MM.1S (cell line): ENCODE measurements at regions not wholly inside any gene's neighbourhood (a gene's known extent, or its start where the extent isn't known, plus 50 kb on each side); places are given as distances from the start of the nearest gene placed in this dataset.

Source experiments
- DNase-seq: peaks from one replicate; pipeline ENCODE4 v3.0.0-alpha.2; 2015
- H2AFZ ChIP-seq: fragments of 300-600 bp; sonication (generic); 2 replicates; pipeline ENCODE4 v1.6.0; 2016; ENCODE audit warnings: antibody characterized with exemption, low read length
- H3F3A ChIP-seq: fragments of 300-600 bp; sonication (generic); 2 replicates; pipeline ENCODE4 v1.6.1; 2016; ENCODE audit warnings: mild to moderate bottlenecking, antibody characterized with exemption, low read length, moderate library complexity, mixed read lengths; ENCODE audit not compliant: insufficient read depth
- H3K27ac ChIP-seq: fragments of 300-600 bp; sonication (generic); 2 replicates; pipeline ENCODE4 v1.5.1; 2016; ENCODE audit warnings: mild to moderate bottlenecking, low read length
- H3K27me3 ChIP-seq: fragments of 300-600 bp; sonication (generic); replicated peaks from 2 replicates; pipeline ENCODE4 v1.6.0; 2016; ENCODE audit warnings: low read length; ENCODE audit not compliant: insufficient read depth
- H3K36me3 ChIP-seq: fragments of 300-600 bp; sonication (generic); replicated peaks from 2 replicates; pipeline ENCODE4 v1.6.1; 2016; ENCODE audit warnings: mild to moderate bottlenecking, low read length, mixed read lengths; ENCODE audit not compliant: insufficient read depth
- H3K4me1 ChIP-seq: fragments of 300-600 bp; sonication (generic); 2 replicates; pipeline ENCODE4 v1.6.1; 2016; ENCODE audit warnings: low read length, mixed read lengths
- H3K4me2 ChIP-seq: fragments of 300-600 bp; sonication (generic); 2 replicates; pipeline ENCODE4 v1.6.0; 2016; ENCODE audit warnings: low read depth, low read length
- H3K4me3 ChIP-seq: fragments of 300-600 bp; sonication (generic); 2 replicates; pipeline ENCODE4 v1.5.1; 2016; ENCODE audit warnings: low read length, mixed read lengths
- H3K79me2 ChIP-seq: fragments of 300-600 bp; sonication (generic); 2 replicates; pipeline ENCODE4 v1.6.1; 2016; ENCODE audit warnings: mixed run types, low read length, mixed read lengths
- H3K9ac ChIP-seq: fragments of 300-600 bp; sonication (generic); 2 replicates; pipeline ENCODE4 v1.6.1; 2016; ENCODE audit warnings: low read length, mixed read lengths
- H3K9me2 ChIP-seq: fragments of 300-600 bp; sonication (generic); replicated peaks from 2 replicates; pipeline ENCODE4 v1.6.1; 2016; ENCODE audit warnings: mild to moderate bottlenecking, low read length, mixed read lengths; ENCODE audit not compliant: insufficient read depth
- H3K9me3 ChIP-seq: fragments of 300-600 bp; sonication (generic); replicated peaks from 2 replicates; pipeline ENCODE4 v1.6.1; 2016; ENCODE audit warnings: mild to moderate bottlenecking, low read length, mixed read lengths; ENCODE audit not compliant: insufficient read depth
- H4K20me1 ChIP-seq: fragments of 300-600 bp; sonication (generic); 2 replicates; pipeline ENCODE4 v1.6.1; 2016; ENCODE audit warnings: mild to moderate bottlenecking, low read length, moderate library complexity, mixed read lengths; ENCODE audit not compliant: insufficient read depth
- EZH2 ChIP-seq: fragments of 300-600 bp; sonication (generic); optimal IDR thresholded peaks from 2 replicates; pipeline ENCODE3; 2017; ENCODE audit warnings: low read depth, mild to moderate bottlenecking, antibody characterized with exemption, low read length, mixed read lengths
- EZH2phosphoT487 ChIP-seq: fragments of 300-600 bp; sonication (generic); IDR thresholded peaks from 2 replicates; pipeline ENCODE4 v1.6.1; 2018; ENCODE audit warnings: antibody characterized with exemption, low read length
- TF ChIP-seq, protein P1 (sequence below): fragments of 300-600 bp; sonication (generic); IDR thresholded peaks from 2 replicates; pipeline ENCODE4 v1.5.1; 2016; ENCODE audit warnings: antibody characterized with exemption, low read length, mixed read lengths

DNA sequence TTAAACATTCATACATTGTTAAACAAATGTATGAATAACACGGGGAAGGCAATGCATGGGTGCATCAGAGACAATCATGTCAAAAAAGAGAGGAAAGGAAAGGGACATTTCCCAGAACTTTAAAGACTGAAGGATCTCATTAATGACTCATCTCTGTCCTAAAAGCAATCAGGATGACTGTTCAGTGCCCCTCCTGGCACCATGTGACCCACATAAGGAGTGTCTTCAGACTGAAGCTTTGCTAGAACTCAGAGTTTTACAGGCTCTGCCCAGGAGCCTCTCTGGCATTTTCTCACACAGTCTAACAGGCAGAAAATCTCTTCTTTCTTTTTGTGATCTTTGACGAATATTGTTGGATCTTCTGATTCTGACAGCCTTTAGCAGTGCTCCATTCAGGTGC lies 315.3 kb downstream of the OTUD1 start:
- no peak overlapping the region for H3K4me3 ChIP-seq
- no peaks in the 10 kb centered on the region for H3K36me3 ChIP-seq
- H3K4me1 ChIP-seq: no peaks in the 10 kb centered on the region
- H2AFZ ChIP-seq: no peak overlapping the region
- no peaks in the 10 kb centered on the region for H4K20me1 ChIP-seq
- no peaks in the 10 kb centered on the region for H3K9me3 ChIP-seq
- no peaks in the 10 kb centered on the region for H3K9me2 ChIP-seq
- no peak overlapping the region for H3K4me2 ChIP-seq
- H3K79me2 ChIP-seq: no peaks in the 10 kb centered on the region
- no peak for DNase-seq
- H3K27ac ChIP-seq: no peak overlapping the region
- TF ChIP-seq, protein P1, sequence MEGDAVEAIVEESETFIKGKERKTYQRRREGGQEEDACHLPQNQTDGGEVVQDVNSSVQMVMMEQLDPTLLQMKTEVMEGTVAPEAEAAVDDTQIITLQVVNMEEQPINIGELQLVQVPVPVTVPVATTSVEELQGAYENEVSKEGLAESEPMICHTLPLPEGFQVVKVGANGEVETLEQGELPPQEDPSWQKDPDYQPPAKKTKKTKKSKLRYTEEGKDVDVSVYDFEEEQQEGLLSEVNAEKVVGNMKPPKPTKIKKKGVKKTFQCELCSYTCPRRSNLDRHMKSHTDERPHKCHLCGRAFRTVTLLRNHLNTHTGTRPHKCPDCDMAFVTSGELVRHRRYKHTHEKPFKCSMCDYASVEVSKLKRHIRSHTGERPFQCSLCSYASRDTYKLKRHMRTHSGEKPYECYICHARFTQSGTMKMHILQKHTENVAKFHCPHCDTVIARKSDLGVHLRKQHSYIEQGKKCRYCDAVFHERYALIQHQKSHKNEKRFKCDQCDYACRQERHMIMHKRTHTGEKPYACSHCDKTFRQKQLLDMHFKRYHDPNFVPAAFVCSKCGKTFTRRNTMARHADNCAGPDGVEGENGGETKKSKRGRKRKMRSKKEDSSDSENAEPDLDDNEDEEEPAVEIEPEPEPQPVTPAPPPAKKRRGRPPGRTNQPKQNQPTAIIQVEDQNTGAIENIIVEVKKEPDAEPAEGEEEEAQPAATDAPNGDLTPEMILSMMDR: no peak
- TF ChIP-seq EZH2 (no peak), EZH2phosphoT487 (no peak)
- no peaks in the 10 kb centered on the region for H3F3A ChIP-seq
- H3K27me3 ChIP-seq: no peaks in the 10 kb centered on the region
- H3K9ac ChIP-seq: no peak overlapping the region

DNA sequence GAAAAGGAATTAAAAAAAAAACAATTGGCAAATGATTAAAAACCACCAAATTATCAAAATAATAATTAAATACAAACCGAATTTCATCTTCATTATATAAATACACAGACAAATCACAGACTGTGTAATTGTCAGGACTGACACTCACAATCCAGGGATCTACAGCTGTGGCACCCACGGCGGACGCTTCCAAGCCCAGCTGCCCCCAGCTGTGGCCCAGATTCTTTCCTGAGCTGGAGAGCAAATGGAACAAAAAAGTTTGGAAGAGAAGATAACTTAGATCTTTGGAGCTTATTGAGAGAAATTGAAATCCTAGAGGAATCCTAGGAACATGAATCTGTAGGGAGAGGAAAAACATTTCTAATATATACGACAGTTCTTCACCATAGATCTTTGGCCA lies 316.1 kb downstream of the OTUD1 start:
- TF ChIP-seq EZH2phosphoT487: no peak
- TF ChIP-seq EZH2: no peak
- TF ChIP-seq, protein P1: no peak
- H3K27ac ChIP-seq: no peak overlapping the region
- no peaks in the 10 kb centered on the region for H3K36me3 ChIP-seq
- DNase-seq: no peak
- no peaks in the 10 kb centered on the region for H3K79me2 ChIP-seq
- no peak overlapping the region for H3K4me3 ChIP-seq
- H3K4me1 ChIP-seq: no peaks in the 10 kb centered on the region
- no peaks in the 10 kb centered on the region for H4K20me1 ChIP-seq
- no peak overlapping the region for H3K9ac ChIP-seq
- no peak overlapping the region for H3K4me2 ChIP-seq
- no peaks in the 10 kb centered on the region for H3K27me3 ChIP-seq
- H2AFZ ChIP-seq: no peak overlapping the region
- H3K9me2 ChIP-seq: no peaks in the 10 kb centered on the region
- H3F3A ChIP-seq: no peaks in the 10 kb centered on the region
- H3K9me3 ChIP-seq: no peaks in the 10 kb centered on the region

DNA sequence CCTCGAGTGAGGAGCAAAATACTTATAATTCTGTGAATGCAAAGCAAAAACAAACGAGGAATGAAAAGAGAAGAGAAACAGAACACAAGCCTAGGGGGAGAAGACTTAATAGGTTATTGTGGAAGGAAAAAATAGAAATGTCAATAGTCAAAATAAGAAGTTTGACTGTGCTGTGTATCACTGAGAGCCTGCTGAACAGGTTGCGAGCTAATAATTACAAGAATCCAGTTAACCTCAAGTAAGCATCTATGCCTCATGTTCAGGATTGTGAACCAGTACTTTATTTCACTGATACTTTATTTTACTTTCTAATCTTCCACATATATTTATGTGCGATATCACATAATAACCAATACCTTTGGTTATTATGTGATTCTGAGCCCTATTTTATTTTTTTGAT lies 316.7 kb downstream of the OTUD1 start:
- H3K9me3 ChIP-seq: no peaks in the 10 kb centered on the region
- DNase-seq: no peak
- no peaks in the 10 kb centered on the region for H3K27me3 ChIP-seq
- no peaks in the 10 kb centered on the region for H3K4me1 ChIP-seq
- H2AFZ ChIP-seq: no peak overlapping the region
- H3K9me2 ChIP-seq: no peaks in the 10 kb centered on the region
- no peaks in the 10 kb centered on the region for H4K20me1 ChIP-seq
- no peak overlapping the region for H3K4me2 ChIP-seq
- H3F3A ChIP-seq: no peaks in the 10 kb centered on the region
- H3K4me3 ChIP-seq: no peak overlapping the region
- TF ChIP-seq EZH2phosphoT487: no peak
- TF ChIP-seq, protein P1: no peak
- no peak for TF ChIP-seq EZH2
- no peaks in the 10 kb centered on the region for H3K79me2 ChIP-seq
- H3K9ac ChIP-seq: no peak overlapping the region
- no peaks in the 10 kb centered on the region for H3K36me3 ChIP-seq
- H3K27ac ChIP-seq: no peak overlapping the region
